ENCODE measurements at regions not wholly inside any gene's neighbourhood (a gene's known extent, or its start where the extent isn't known, plus 50 kb on each side); places are given as distances from the start of the nearest gene placed in this dataset.

- CTCF ChIA-PET = no interaction called here
- TF ChIP-seq CTCF (conservative IDR thresholded peaks at IDR 0.05; ENCODE audit: low read depth) = no peak
- POLR2A ChIA-PET (ENCODE audit: low non-redundant PET) = no interaction called here
- DNase-seq (ENCODE audit: low spot score) = no peak
- no peak overlapping the region for H3K27ac ChIP-seq
Observed at GRCh38 chr17:77746896-77747554, 211.5 kb upstream of the TNRC6C start.

- no peak for TF ChIP-seq CTCF (conservative IDR thresholded peaks at IDR 0.05; ENCODE audit: low read depth)
- DNase-seq (ENCODE audit: low spot score) = no peak
- POLR2A ChIA-PET (ENCODE audit: low non-redundant PET) = no interaction called here
- H3K27ac ChIP-seq = no peak overlapping the region
- CTCF ChIA-PET = no interaction called here
Observed at GRCh38 chr17:77748436-77748835, 210.1 kb upstream of the TNRC6C start.

GRCh38 chr17:77749321-77749751 is 209.2 kb upstream of the TNRC6C start:
- POLR2A ChIA-PET (ENCODE audit: low non-redundant PET) = no interaction called here
- CTCF ChIA-PET = interaction anchor here (0.6 kb wide), 2 partner anchors 58 to 1339 kb away, joined by 3 to 4 read pairs; no protein-coding TSS in a partner anchor
- DNase-seq (ENCODE audit: low spot score) = no peak
- H3K27ac ChIP-seq = no peak overlapping the region
- TF ChIP-seq CTCF (conservative IDR thresholded peaks at IDR 0.05; ENCODE audit: low read depth) = no peak

- ChIA-PET POLR2A (ENCODE audit: low non-redundant PET) (no interaction called here), CTCF (interaction anchor here (0.6 kb wide), 1 partner anchor 59 kb away, joined by 3 read pairs; no protein-coding TSS in a partner anchor)
- no peak overlapping the region for H3K27ac ChIP-seq
- no peak for TF ChIP-seq CTCF (conservative IDR thresholded peaks at IDR 0.05; ENCODE audit: low read depth)
- no peak for DNase-seq (ENCODE audit: low spot score)
Observed at GRCh38 chr17:77749989-77750388, 208.5 kb upstream of the TNRC6C start.

- TF ChIP-seq CTCF (conservative IDR thresholded peaks at IDR 0.05; ENCODE audit: low read depth) = no peak
- ChIA-PET POLR2A (ENCODE audit: low non-redundant PET) (no interaction called here), CTCF (no interaction called here)
- no peak for DNase-seq (ENCODE audit: low spot score)
- H3K27ac ChIP-seq = no peak overlapping the region
Observed at GRCh38 chr17:77750427-77751043, 208.0 kb upstream of the TNRC6C start.

GRCh38 chr17:77753246-77753645 is 205.3 kb upstream of the TNRC6C start:
- TF ChIP-seq CTCF (conservative IDR thresholded peaks at IDR 0.05; ENCODE audit: low read depth) = no peak
- POLR2A ChIA-PET (ENCODE audit: low non-redundant PET) = no interaction called here
- DNase-seq (ENCODE audit: low spot score) = no peak
- no peak overlapping the region for H3K27ac ChIP-seq
- CTCF ChIA-PET = no interaction called here
